Activated T-helper 2 cell treated with anti-CD3 and anti-CD28 coated beads, Interferon-gamma antibody, Interleukin-2, Interleukin-4, amounts not matched to agents 10 μg/mL and 5 μg/mL and 100 μg/mL, durations not matched to agents 14 hours and 24 hours and 36 hours (primary cell): ENCODE measurements at regions not wholly inside any gene's neighbourhood (a gene's known extent, or its start where the extent isn't known, plus 50 kb on each side); places are given as distances from the start of the nearest gene placed in this dataset.
"Not testable (repeated sequence)": the region's sequence is repeated elsewhere in the genome, so short reads cannot be mapped to it uniquely, and the experiment has no call there.

Source experiments
- DNase-seq: peaks from one replicate; pipeline ENCODE4 v3.0.0; 2021; ENCODE audit warnings: low spot score
- H3K27ac Mint-ChIP-seq: one replicate; pipeline ENCODE4 v1.8.0; 2021; ENCODE audit warnings: mixed read lengths
- H3K27me3 Mint-ChIP-seq: one replicate; pipeline ENCODE4 v1.8.0; 2021; ENCODE audit warnings: low read depth, mixed read lengths
- H3K36me3 Mint-ChIP-seq: one replicate; pipeline ENCODE4 v1.8.0; 2021; ENCODE audit warnings: low read depth, mixed read lengths
- H3K4me1 Mint-ChIP-seq: one replicate; pipeline ENCODE4 v1.8.0; 2021; ENCODE audit warnings: low read depth, mixed read lengths
- H3K4me3 Mint-ChIP-seq: one replicate; pipeline ENCODE4 v1.8.0; 2021; ENCODE audit warnings: low read depth, mild to moderate bottlenecking, moderate library complexity, mixed read lengths
- H3K9me3 Mint-ChIP-seq: one replicate; pipeline ENCODE4 v1.8.0; 2021; ENCODE audit warnings: mixed read lengths
- intact Hi-C: fragments of 100-400 bp; cut with micrococcal nuclease; formaldehyde crosslinking; loops from one replicate; pipeline ENCODE4 v1.15.1; 2023

- H3K27ac Mint-ChIP-seq, result no peak overlapping the region
- no peak overlapping the region for H3K4me3 Mint-ChIP-seq
- H3K9me3 Mint-ChIP-seq, result peaks cover 5% of the 10 kb centered on the region
- H3K36me3 Mint-ChIP-seq, result no peaks in the 10 kb centered on the region
- no peak for DNase-seq
- no peaks in the 10 kb centered on the region for H3K27me3 Mint-ChIP-seq
- H3K4me1 Mint-ChIP-seq, result no peaks in the 10 kb centered on the region
- intact Hi-C loops, result no loop called here
Measured at GRCh38 chr14:86129426-86129825, 599.5 kb downstream of the FLRT2 start.

DNA sequence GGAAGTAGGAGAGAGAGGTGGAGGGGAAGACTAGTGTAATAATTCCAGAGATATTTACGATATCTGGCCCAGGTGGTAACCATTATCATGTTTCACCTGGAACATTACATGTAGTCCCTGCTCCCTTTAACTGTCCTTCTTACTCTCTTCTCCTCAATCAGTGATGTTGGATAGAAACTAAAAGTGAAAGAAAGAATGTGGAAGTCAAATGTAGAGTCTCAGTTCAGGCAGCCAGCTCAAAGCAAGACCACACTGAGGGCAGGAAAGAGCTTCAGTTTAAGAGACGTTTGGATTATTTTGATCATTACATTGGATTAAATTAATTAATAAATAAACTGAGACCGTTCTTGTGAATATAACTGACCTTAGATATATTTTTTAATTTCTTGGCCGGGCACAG is 594.4 kb downstream of the FLRT2 start:
- no peak for DNase-seq
- Mint-ChIP-seq H3K27ac (no peak overlapping the region), H3K27me3 (no peaks in the 10 kb centered on the region), H3K4me1 (no peaks in the 10 kb centered on the region), H3K36me3 (no peaks in the 10 kb centered on the region), H3K4me3 (no peak overlapping the region), H3K9me3 (peaks cover 5% of the 10 kb centered on the region)
- intact Hi-C loops, result no loop called here

GRCh38 chr14:86115972-86116371 is 586.0 kb downstream of the FLRT2 start:
- H3K27ac Mint-ChIP-seq, result no peak overlapping the region
- intact Hi-C loops, result no loop called here
- H3K4me3 Mint-ChIP-seq, result no peak overlapping the region
- no peaks in the 10 kb centered on the region for H3K27me3 Mint-ChIP-seq
- peaks cover 12% of the 10 kb centered on the region for H3K9me3 Mint-ChIP-seq
- DNase-seq, result no peak
- no peaks in the 10 kb centered on the region for H3K4me1 Mint-ChIP-seq
- no peaks in the 10 kb centered on the region for H3K36me3 Mint-ChIP-seq

DNA sequence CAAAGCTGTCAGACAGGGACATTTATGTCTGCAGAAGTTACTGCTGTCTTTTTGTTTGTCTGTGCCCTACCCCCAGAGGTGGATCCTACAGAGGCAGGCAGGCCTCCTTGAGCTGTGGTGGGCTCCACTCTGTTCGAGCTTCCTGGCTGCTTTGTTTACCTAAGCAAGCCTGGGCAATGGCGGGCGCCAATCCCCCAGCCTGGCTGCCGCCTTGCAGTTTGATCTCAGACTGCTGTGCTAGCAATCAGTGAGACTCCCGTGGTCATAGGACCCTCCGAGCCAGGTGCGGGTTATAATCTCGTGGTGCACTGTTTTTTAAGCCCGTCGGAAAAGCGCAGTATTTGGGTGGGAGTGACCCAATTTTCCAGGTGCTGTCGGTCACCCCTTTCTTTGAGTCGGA is 580.9 kb downstream of the FLRT2 start:
- H3K4me1 Mint-ChIP-seq, H3K4me3 Mint-ChIP-seq, H3K36me3 Mint-ChIP-seq, DNase-seq, H3K27me3 Mint-ChIP-seq, H3K27ac Mint-ChIP-seq, intact Hi-C loops: not testable (repeated sequence)
- H3K9me3 Mint-ChIP-seq, result peaks cover 22% of the 10 kb centered on the region

- Mint-ChIP-seq H3K4me3 (no peak overlapping the region), H3K27me3 (no peaks in the 10 kb centered on the region), H3K36me3 (no peaks in the 10 kb centered on the region), H3K4me1 (no peaks in the 10 kb centered on the region), H3K27ac (no peak overlapping the region), H3K9me3 (peaks cover 21% of the 10 kb centered on the region)
- DNase-seq, result no peak
- intact Hi-C loops, result no loop called here
Measured at GRCh38 chr14:86104691-86105265, 574.8 kb downstream of the FLRT2 start.

- no peak overlapping the region for H3K27ac Mint-ChIP-seq
- peaks cover 8% of the 10 kb centered on the region for H3K9me3 Mint-ChIP-seq
- no peaks in the 10 kb centered on the region for H3K36me3 Mint-ChIP-seq
- intact Hi-C loops, result no loop called here
- DNase-seq, result no peak
- H3K27me3 Mint-ChIP-seq, result no peaks in the 10 kb centered on the region
- H3K4me3 Mint-ChIP-seq, result no peak overlapping the region
- H3K4me1 Mint-ChIP-seq, result no peaks in the 10 kb centered on the region
Measured at GRCh38 chr14:86094512-86094911, 564.6 kb downstream of the FLRT2 start.

DNA sequence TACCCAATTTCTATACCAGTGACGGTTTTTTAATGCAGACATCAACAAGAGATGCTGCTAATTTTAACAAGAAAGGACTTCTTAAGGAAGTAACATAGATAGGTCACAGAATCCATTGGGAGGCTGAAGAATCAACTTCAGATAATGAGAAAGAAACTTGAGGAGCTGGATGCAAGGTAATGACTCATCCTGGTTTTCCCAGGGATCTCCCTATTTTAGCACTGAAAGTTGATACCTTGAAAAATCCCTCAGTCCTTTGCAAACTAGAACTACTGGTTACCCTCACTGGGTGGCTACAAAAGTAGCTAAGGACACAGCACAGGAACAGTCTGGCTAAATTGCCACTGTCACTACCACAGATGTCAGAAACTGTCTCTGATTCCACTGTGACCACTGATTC is 561.9 kb downstream of the FLRT2 start:
- Mint-ChIP-seq H3K4me3 (no peak overlapping the region), H3K27me3 (no peaks in the 10 kb centered on the region), H3K36me3 (no peaks in the 10 kb centered on the region), H3K4me1 (no peaks in the 10 kb centered on the region), H3K27ac (no peak overlapping the region), H3K9me3 (peaks cover 4% of the 10 kb centered on the region)
- intact Hi-C loops, result no loop called here
- DNase-seq, result no peak

- Mint-ChIP-seq H3K27ac (no peak overlapping the region), H3K27me3 (no peaks in the 10 kb centered on the region), H3K4me1 (no peaks in the 10 kb centered on the region), H3K9me3 (peaks cover 4% of the 10 kb centered on the region), H3K4me3 (no peak overlapping the region), H3K36me3 (no peaks in the 10 kb centered on the region)
- intact Hi-C loops, result no loop called here
- no peak for DNase-seq
Measured at GRCh38 chr14:86088156-86088555, 558.2 kb downstream of the FLRT2 start.

GRCh38 chr14:86087377-86087776 is 557.4 kb downstream of the FLRT2 start:
- DNase-seq, result no peak
- H3K4me3 Mint-ChIP-seq, result no peak overlapping the region
- intact Hi-C loops, result no loop called here
- H3K4me1 Mint-ChIP-seq, result no peaks in the 10 kb centered on the region
- H3K36me3 Mint-ChIP-seq, result no peaks in the 10 kb centered on the region
- H3K27ac Mint-ChIP-seq, result no peak overlapping the region
- H3K27me3 Mint-ChIP-seq, result no peaks in the 10 kb centered on the region
- H3K9me3 Mint-ChIP-seq, result no peaks in the 10 kb centered on the region

- intact Hi-C loops, result no loop called here
- Mint-ChIP-seq H3K27me3 (no peaks in the 10 kb centered on the region), H3K9me3 (peaks cover 1% of the 10 kb centered on the region), H3K4me1 (no peaks in the 10 kb centered on the region), H3K27ac (no peak overlapping the region), H3K4me3 (no peak overlapping the region), H3K36me3 (no peaks in the 10 kb centered on the region)
- no peak for DNase-seq
Measured at GRCh38 chr14:86086962-86087361, 557.0 kb downstream of the FLRT2 start.

DNA sequence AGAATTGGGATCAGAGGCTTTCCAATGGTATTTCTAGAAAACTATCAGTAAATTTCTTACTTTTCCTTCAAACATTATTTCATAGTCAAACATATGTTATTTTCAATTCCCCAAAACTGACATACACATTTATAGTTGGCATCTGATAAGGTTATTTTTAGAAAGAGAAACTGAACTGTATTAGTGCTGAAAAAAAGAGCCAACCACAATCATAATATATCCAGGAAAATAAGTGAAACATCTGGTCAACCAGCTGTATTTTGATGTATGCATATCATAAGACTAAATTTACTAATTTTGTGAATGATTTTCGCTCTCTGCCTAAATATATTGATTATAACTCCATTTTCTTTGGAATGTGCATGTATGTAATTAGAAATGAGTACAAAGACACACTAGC is 554.2 kb downstream of the FLRT2 start:
- H3K9me3 Mint-ChIP-seq, result peaks cover 5% of the 10 kb centered on the region
- no peak overlapping the region for H3K27ac Mint-ChIP-seq
- intact Hi-C loops, result no loop called here
- no peaks in the 10 kb centered on the region for H3K36me3 Mint-ChIP-seq
- no peak for DNase-seq
- H3K4me3 Mint-ChIP-seq, result no peak overlapping the region
- H3K4me1 Mint-ChIP-seq, result no peaks in the 10 kb centered on the region
- H3K27me3 Mint-ChIP-seq, result no peaks in the 10 kb centered on the region

DNA sequence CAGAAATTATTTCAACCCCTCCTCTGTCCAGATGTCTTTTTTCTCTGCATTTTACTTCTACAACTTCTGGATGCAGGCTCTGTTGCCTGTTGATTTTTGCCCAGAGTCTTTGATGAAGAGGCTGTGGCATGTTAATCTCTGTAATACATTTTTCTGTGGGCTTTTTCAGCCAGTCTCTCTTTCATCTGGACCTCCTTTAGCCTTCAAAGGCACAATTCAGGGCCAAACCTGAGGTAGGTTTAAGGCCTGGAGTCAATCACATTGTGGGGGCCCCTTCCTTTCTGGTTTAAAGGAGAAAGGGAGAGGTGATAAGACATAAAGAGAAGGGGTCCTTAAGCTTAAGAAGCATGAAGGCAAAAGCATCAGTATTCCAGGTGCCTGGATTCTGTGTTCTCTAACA is 553.7 kb downstream of the FLRT2 start:
- DNase-seq, result no peak
- peaks cover 5% of the 10 kb centered on the region for H3K9me3 Mint-ChIP-seq
- intact Hi-C loops, result no loop called here
- H3K27ac Mint-ChIP-seq, result no peak overlapping the region
- no peaks in the 10 kb centered on the region for H3K36me3 Mint-ChIP-seq
- no peaks in the 10 kb centered on the region for H3K27me3 Mint-ChIP-seq
- no peaks in the 10 kb centered on the region for H3K4me1 Mint-ChIP-seq
- H3K4me3 Mint-ChIP-seq, result no peak overlapping the region

- DNase-seq, result no peak
- Mint-ChIP-seq H3K27ac (no peak overlapping the region), H3K4me3 (no peak overlapping the region), H3K27me3 (no peaks in the 10 kb centered on the region), H3K4me1 (peaks cover 4% of the 10 kb centered on the region), H3K9me3 (peaks cover 2% of the 10 kb centered on the region), H3K36me3 (no peaks in the 10 kb centered on the region)
- intact Hi-C loops, result no loop called here
Measured at GRCh38 chr14:86072116-86072894, 542.4 kb downstream of the FLRT2 start.
